ENCODE measurements at regions not wholly inside any gene's neighbourhood (a gene's known extent, or its start where the extent isn't known, plus 50 kb on each side); places are given as distances from the start of the nearest gene placed in this dataset.
"Not testable (repeated sequence)": the region's sequence is repeated elsewhere in the genome, so short reads cannot be mapped to it uniquely, and the experiment has no call there.

- Histone ChIP-seq H3K9me3 (no peaks in the 10 kb centered on the region), H3K27ac (no peak overlapping the region), H3K36me3 (no peaks in the 10 kb centered on the region), H3K4me3 (no peak overlapping the region), H3K27me3 (peaks cover 0 to 4% of the 10 kb centered on the region in 2 donors), H3K4me1 (no peaks in the 10 kb centered on the region)
- no peak for TF ChIP-seq CTCF (IDR thresholded peaks at IDR 0.05)
- intact Hi-C loops (cut with DNase I; ENCODE audit: low total_unique reads): no loop called here
- DNase-seq: no peak
Measured at GRCh38 chr2:234355808-234356365, 141.0 kb downstream of the ARL4C start.

DNA sequence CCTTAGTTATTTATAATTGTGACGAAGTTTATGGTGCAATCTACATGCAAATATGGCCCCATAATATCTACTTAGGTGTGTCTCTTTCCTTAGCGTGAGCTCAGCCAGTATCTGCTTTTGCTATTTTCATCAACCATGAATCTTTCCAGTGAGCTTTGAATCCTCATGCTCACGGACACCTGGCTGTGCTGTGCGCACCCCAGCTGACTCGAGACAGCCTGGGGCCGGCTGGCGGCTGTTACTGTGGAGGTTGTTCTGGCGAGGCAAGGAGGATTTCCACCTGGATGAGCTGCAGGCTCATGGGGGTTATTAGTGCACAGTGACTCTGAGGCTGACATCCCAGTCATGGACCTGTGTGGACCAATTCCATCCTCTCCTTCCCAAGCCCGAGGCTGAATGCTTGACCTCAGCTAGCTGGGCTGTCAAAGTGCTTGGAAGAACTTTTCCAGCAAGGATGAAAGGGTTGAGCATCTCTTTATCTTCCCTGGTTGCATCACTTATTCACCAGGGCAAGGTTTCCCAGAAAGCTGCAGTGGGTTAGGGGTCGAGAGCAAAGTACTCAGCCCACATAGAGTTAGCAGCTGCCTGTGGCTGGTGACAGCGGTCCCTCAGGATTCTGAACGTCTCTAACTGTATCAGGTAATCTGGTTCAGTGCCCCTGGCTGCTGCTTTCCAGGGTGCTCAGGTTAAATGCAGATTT, 141.7 kb downstream of the ARL4C start:
- DNase-seq: no peak

GRCh38 chr2:234352270-234352669, 144.6 kb downstream of the ARL4C start:
- H3K27ac ChIP-seq: no peak overlapping the region
- no peak overlapping the region for H3K4me3 ChIP-seq
- H3K36me3 ChIP-seq: no peaks in the 10 kb centered on the region
- DNase-seq: no peak
- intact Hi-C loops (cut with DNase I; ENCODE audit: low total_unique reads): no loop called here
- H3K9me3 ChIP-seq: no peaks in the 10 kb centered on the region
- no peak for TF ChIP-seq CTCF (IDR thresholded peaks at IDR 0.05)
- peaks cover 0 to 3% of the 10 kb centered on the region in 2 donors for H3K27me3 ChIP-seq
- no peaks in the 10 kb centered on the region for H3K4me1 ChIP-seq

More for the DNA sequence above, 141.7 kb downstream of the ARL4C start:
- TF ChIP-seq CTCF (IDR thresholded peaks at IDR 0.05): no peak
- Histone ChIP-seq H3K9me3 (no peaks in the 10 kb centered on the region), H3K27ac (no peak overlapping the region), H3K36me3 (no peaks in the 10 kb centered on the region), H3K27me3 (peaks cover 0 to 3% of the 10 kb centered on the region in 2 donors), H3K4me1 (no peaks in the 10 kb centered on the region), H3K4me3 (no peak overlapping the region)
- intact Hi-C loops (cut with DNase I; ENCODE audit: low total_unique reads): no loop called here

DNA sequence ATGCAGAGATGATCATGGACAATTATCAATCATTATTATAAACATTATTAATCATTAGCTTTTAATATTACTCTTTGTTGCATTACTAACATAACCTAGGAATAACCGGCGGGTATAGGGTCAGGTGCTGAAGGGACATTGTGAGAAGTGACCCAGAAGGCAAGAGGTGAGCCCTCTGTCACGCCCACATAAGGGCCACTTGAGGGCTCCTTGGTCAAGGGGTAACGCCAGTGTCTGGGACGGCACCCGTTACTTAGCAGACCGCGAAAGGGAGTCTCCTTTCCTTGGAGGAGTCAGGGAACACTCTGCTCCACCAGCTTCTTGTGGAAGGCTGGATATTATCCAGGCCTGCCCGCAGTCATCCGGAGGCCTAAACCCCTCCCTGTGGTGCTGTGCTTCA, 145.0 kb downstream of the ARL4C start:
- DNase-seq; H3K9me3 ChIP-seq; H3K4me1 ChIP-seq; intact Hi-C loops (cut with DNase I; ENCODE audit: low total_unique reads); H3K4me3 ChIP-seq; H3K27ac ChIP-seq; H3K27me3 ChIP-seq; H3K36me3 ChIP-seq: not testable (repeated sequence)

DNA sequence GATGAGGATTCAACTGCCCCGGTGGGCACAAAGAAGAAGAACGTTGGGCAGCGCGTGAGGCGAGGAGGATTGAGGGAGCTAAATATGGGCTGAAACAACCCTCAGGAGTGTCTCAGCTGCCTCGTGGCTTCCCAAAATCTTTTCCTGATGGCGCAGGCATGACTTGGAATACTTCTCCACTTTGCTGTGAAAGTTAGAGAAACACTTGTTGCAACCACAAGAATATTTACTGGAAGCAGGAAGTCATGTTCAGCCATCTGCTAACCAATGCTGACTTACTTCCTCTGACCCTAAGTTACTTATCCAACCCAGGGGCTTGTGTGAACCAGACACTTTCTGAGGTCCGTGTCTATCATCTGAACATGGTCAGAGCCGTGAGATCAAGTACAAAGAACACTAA, 148.8 kb downstream of the ARL4C start:
- Histone ChIP-seq H3K36me3 (no peaks in the 10 kb centered on the region), H3K4me1 (no peaks in the 10 kb centered on the region), H3K27ac (no peak overlapping the region), H3K27me3 (no peaks in the 10 kb centered on the region), H3K9me3 (no peaks in the 10 kb centered on the region), H3K4me3 (no peak overlapping the region)
- TF ChIP-seq CTCF (IDR thresholded peaks at IDR 0.05): no peak
- peak in 1 of 2 donors; percentile 43 for DNase-seq
- intact Hi-C loops (cut with DNase I; ENCODE audit: low total_unique reads): no loop called here

DNA sequence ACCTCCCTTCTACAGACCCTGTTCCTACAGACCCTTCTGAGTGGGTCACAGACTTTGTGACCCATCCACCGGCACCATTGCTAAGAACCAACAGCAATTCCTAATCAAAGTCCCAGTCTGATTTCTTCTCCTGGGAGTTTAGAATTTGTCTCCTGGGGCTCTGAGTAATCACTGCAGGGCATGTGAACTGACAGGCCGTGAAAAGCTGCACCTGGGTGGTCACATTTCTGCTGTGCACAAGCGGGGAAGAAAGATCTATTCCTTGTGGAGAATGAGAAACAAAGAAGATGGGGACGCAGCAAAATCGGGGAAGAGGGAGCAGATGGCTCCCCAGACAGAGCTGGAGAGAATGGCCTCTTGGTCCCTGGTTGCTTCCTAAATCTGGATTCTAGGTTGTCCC, 151.0 kb downstream of the ARL4C start:
- H3K36me3 ChIP-seq: no peaks in the 10 kb centered on the region
- H3K4me3 ChIP-seq: no peak overlapping the region
- no peak for DNase-seq
- no peaks in the 10 kb centered on the region for H3K27me3 ChIP-seq
- H3K27ac ChIP-seq: no peak overlapping the region
- no peaks in the 10 kb centered on the region for H3K4me1 ChIP-seq
- intact Hi-C loops (cut with DNase I; ENCODE audit: low total_unique reads): no loop called here
- no peak for TF ChIP-seq CTCF (IDR thresholded peaks at IDR 0.05)
- no peaks in the 10 kb centered on the region for H3K9me3 ChIP-seq

Data from tibial artery (tissue), 4 donors.